ENCODE measurements at regions not wholly inside any gene's neighbourhood (a gene's known extent, or its start where the extent isn't known, plus 50 kb on each side); places are given as distances from the start of the nearest gene placed in this dataset.

DNA sequence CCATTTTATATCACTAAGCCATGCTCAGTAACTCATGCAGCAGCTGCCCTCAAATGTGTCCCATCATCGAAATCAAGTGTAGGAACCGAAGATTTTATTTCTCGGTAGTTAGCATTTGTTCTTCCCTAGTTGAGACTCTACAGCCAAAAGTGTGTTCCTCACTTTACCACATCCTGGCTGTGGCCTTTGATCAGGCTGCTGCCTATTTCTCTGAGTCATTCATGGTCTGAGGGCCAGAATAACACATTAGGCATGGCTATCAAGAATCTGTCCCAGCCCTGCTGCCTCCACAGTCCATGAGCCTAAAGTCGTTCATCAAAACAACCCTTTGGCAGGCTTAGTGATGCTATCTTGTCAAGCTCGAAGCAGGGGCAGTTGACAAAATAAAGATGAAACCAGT is 300.1 kb downstream of the TDRD15 start:
- no peak for DNase-seq (ENCODE audit: low read depth, low spot score)
- no peaks in the 10 kb centered on the region for H3K27me3 ChIP-seq (ENCODE audit: control insufficient read depth, insufficient read depth, low read length)
- no peaks in the 10 kb centered on the region for H3K36me3 ChIP-seq (ENCODE audit: control insufficient read depth, insufficient read depth, low read length)
- no peak overlapping the region for H3K27ac ChIP-seq (ENCODE audit: low read length)
- no peak overlapping the region for H3K4me3 ChIP-seq (ENCODE audit: low read length)
- no peaks in the 10 kb centered on the region for H3K9me3 ChIP-seq (ENCODE audit: control insufficient read depth, insufficient read depth, low read length)
- H3K4me1 ChIP-seq (ENCODE audit: control insufficient read depth, insufficient read depth, low read length), result no peaks in the 10 kb centered on the region
- no CpG with 5 or more reads among the region's 5 CpGs for WGBS (ENCODE audit: insufficient coverage, insufficient read length)

- no peaks in the 10 kb centered on the region for H3K36me3 ChIP-seq (ENCODE audit: control insufficient read depth, insufficient read depth, low read length)
- H3K9me3 ChIP-seq (ENCODE audit: control insufficient read depth, insufficient read depth, low read length), result no peaks in the 10 kb centered on the region
- no peak overlapping the region for H3K27ac ChIP-seq (ENCODE audit: low read length)
- no peak overlapping the region for H3K4me3 ChIP-seq (ENCODE audit: low read length)
- H3K27me3 ChIP-seq (ENCODE audit: control insufficient read depth, insufficient read depth, low read length), result no peaks in the 10 kb centered on the region
- H3K4me1 ChIP-seq (ENCODE audit: control insufficient read depth, insufficient read depth, low read length), result no peaks in the 10 kb centered on the region
- no CpG with 5 or more reads among the region's 4 CpGs for WGBS (ENCODE audit: insufficient coverage, insufficient read length)
- DNase-seq (ENCODE audit: low read depth, low spot score), result no peak
Observed at GRCh38 chr2:21424375-21424774, 300.6 kb downstream of the TDRD15 start.

DNA sequence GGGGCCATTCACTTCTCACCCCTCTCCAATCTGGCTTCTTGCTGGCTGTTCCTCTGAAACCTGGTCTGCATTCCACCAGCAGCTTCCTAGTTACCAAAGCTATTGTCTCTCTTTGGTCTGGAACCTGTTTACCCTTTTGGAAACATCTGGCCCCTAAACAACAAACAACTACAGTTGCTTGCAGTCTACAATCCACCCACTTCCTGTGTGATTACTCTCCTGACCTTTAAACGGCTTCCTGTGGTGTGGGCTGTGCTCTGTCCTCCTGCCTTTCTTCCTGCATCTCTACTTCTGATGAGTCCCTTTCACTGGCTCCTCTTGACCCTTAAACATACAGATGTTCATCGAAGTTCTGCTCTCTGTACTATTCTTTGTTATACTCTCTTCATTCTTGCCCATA is 303.8 kb downstream of the TDRD15 start:
- Histone ChIP-seq H3K9me3 (ENCODE audit: control insufficient read depth, insufficient read depth, low read length) (no peaks in the 10 kb centered on the region), H3K27ac (ENCODE audit: low read length) (no peak overlapping the region), H3K4me3 (ENCODE audit: low read length) (no peak overlapping the region), H3K36me3 (ENCODE audit: control insufficient read depth, insufficient read depth, low read length) (no peaks in the 10 kb centered on the region), H3K4me1 (ENCODE audit: control insufficient read depth, insufficient read depth, low read length) (no peaks in the 10 kb centered on the region), H3K27me3 (ENCODE audit: control insufficient read depth, insufficient read depth, low read length) (no peaks in the 10 kb centered on the region)
- no peak for DNase-seq (ENCODE audit: low read depth, low spot score)
- WGBS (ENCODE audit: insufficient coverage, insufficient read length), result no CpG with 5 or more reads among the region's 2 CpGs

DNA sequence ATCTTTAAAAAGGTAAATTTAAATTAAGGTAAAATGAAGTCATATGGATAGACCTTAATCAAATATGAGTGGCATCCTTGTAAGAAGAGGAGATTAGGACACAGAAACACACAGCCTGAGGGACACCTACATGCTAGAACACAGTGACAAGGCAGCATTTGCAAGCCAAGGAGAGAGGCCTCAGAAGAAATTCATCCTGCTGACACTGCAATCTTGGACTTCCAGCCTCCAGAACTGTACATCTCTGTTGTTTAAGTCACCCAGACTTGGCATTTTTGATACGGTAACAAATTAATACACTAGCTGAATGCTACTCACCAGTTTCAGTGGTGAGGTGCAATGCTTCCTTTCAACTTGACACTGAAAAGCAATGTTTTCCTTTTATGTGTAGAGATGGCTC is 305.0 kb downstream of the TDRD15 start:
- DNase-seq (ENCODE audit: low read depth, low spot score), result no peak
- H3K27me3 ChIP-seq (ENCODE audit: control insufficient read depth, insufficient read depth, low read length), result no peaks in the 10 kb centered on the region
- H3K4me1 ChIP-seq (ENCODE audit: control insufficient read depth, insufficient read depth, low read length), result no peaks in the 10 kb centered on the region
- H3K36me3 ChIP-seq (ENCODE audit: control insufficient read depth, insufficient read depth, low read length), result no peaks in the 10 kb centered on the region
- WGBS (ENCODE audit: insufficient coverage, insufficient read length), result no CpG with 5 or more reads among the region's 1 CpG
- H3K9me3 ChIP-seq (ENCODE audit: control insufficient read depth, insufficient read depth, low read length), result no peaks in the 10 kb centered on the region
- H3K27ac ChIP-seq (ENCODE audit: low read length), result no peak overlapping the region
- no peak overlapping the region for H3K4me3 ChIP-seq (ENCODE audit: low read length)

DNA sequence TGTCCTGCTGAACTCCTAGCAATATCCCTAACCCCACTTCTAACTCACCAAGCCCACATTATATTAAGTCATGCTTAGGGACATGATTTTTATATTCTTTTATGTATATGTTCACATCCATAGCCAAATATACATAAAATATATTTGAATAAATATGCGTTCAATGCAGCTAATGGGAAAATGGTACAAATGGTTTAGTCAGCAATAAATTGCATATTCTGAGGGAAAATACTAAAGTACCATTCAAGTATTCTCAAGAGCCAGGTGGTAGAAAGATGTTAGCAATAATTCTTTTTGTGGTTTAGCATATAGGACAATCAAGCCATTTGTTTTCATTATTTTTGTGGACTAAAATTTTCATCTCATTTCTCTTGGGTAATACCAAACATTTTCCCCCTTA is 306.0 kb downstream of the TDRD15 start:
- Histone ChIP-seq H3K36me3 (ENCODE audit: control insufficient read depth, insufficient read depth, low read length) (no peaks in the 10 kb centered on the region), H3K4me3 (ENCODE audit: low read length) (no peak overlapping the region), H3K27me3 (ENCODE audit: control insufficient read depth, insufficient read depth, low read length) (no peaks in the 10 kb centered on the region), H3K4me1 (ENCODE audit: control insufficient read depth, insufficient read depth, low read length) (no peaks in the 10 kb centered on the region), H3K9me3 (ENCODE audit: control insufficient read depth, insufficient read depth, low read length) (no peaks in the 10 kb centered on the region), H3K27ac (ENCODE audit: low read length) (no peak overlapping the region)
- DNase-seq (ENCODE audit: low read depth, low spot score), result no peak
- WGBS (ENCODE audit: insufficient coverage, insufficient read length), result no CpG with 5 or more reads among the region's 1 CpG

GRCh38 chr2:21431078-21431477 is 307.3 kb downstream of the TDRD15 start:
- no peak overlapping the region for H3K27ac ChIP-seq (ENCODE audit: low read length)
- no CpG with 5 or more reads among the region's 5 CpGs for WGBS (ENCODE audit: insufficient coverage, insufficient read length)
- H3K9me3 ChIP-seq (ENCODE audit: control insufficient read depth, insufficient read depth, low read length), result no peaks in the 10 kb centered on the region
- no peak for DNase-seq (ENCODE audit: low read depth, low spot score)
- no peaks in the 10 kb centered on the region for H3K27me3 ChIP-seq (ENCODE audit: control insufficient read depth, insufficient read depth, low read length)
- no peaks in the 10 kb centered on the region for H3K4me1 ChIP-seq (ENCODE audit: control insufficient read depth, insufficient read depth, low read length)
- no peak overlapping the region for H3K4me3 ChIP-seq (ENCODE audit: low read length)
- H3K36me3 ChIP-seq (ENCODE audit: control insufficient read depth, insufficient read depth, low read length), result no peaks in the 10 kb centered on the region

DNA sequence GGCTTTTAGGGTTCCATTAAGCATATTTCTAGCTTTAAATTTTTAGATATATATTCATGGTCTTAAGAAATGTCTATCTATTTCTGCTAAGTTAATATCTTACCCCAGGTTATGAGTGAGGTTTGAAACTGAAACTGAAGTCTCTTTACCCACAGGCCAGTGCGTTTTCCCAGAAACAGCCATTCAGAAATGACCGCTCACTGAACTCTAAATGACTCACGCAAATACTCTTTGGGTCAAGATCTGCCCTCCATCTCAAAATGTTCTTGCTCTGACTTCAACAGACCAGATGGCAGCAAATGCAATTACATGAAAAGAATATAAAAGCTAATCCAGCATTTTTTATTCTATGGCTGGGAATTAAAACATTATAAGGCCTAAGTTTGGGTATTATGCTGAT is 315.2 kb downstream of the TDRD15 start:
- Histone ChIP-seq H3K36me3 (ENCODE audit: control insufficient read depth, insufficient read depth, low read length) (no peaks in the 10 kb centered on the region), H3K4me3 (ENCODE audit: low read length) (no peak overlapping the region), H3K27me3 (ENCODE audit: control insufficient read depth, insufficient read depth, low read length) (no peaks in the 10 kb centered on the region), H3K9me3 (ENCODE audit: control insufficient read depth, insufficient read depth, low read length) (no peaks in the 10 kb centered on the region), H3K27ac (ENCODE audit: low read length) (no peak overlapping the region), H3K4me1 (ENCODE audit: control insufficient read depth, insufficient read depth, low read length) (no peaks in the 10 kb centered on the region)
- WGBS (ENCODE audit: insufficient coverage, insufficient read length), result no CpG with 5 or more reads among the region's 3 CpGs
- DNase-seq (ENCODE audit: low read depth, low spot score), result no peak

GRCh38 chr2:21441442-21441841 is 317.7 kb downstream of the TDRD15 start:
- H3K27ac ChIP-seq (ENCODE audit: low read length), result no peak overlapping the region
- no peak for DNase-seq (ENCODE audit: low read depth, low spot score)
- no CpG with 5 or more reads among the region's 7 CpGs for WGBS (ENCODE audit: insufficient coverage, insufficient read length)
- H3K4me3 ChIP-seq (ENCODE audit: low read length), result no peak overlapping the region
- H3K36me3 ChIP-seq (ENCODE audit: control insufficient read depth, insufficient read depth, low read length), result no peaks in the 10 kb centered on the region
- no peaks in the 10 kb centered on the region for H3K4me1 ChIP-seq (ENCODE audit: control insufficient read depth, insufficient read depth, low read length)
- no peaks in the 10 kb centered on the region for H3K27me3 ChIP-seq (ENCODE audit: control insufficient read depth, insufficient read depth, low read length)
- no peaks in the 10 kb centered on the region for H3K9me3 ChIP-seq (ENCODE audit: control insufficient read depth, insufficient read depth, low read length)

DNA sequence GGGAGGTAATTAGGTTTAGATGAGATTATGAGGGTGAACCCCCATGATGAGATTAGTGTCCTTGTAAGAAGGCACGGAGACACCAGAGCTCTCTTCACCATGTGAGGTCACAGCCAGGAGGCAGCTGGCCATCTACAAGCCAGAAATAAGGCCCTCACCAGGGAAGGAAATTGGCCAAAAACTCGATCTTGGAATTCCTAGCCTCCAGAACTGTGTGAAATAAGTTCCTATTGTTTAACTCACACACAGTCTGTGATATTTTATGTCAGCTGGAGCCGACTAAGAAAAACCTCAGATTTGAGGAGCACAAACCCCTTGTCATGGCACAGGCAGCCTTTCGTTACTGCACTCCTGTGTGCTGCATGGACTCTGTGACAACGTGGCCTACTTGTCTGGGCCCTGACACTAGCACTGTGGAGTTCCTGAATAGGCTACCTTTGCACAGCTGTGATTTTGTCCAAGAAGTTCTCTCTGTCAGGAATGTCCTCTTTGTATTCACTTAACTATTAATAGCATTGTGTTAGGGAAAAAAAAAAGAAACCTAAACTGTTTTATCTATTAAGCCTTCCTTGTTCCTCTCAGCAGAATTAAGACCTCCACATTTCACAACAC is 319.8 kb downstream of the TDRD15 start:
- WGBS (ENCODE audit: insufficient coverage, insufficient read length), result no CpG with 5 or more reads among the region's 5 CpGs
- Histone ChIP-seq H3K4me1 (ENCODE audit: control insufficient read depth, insufficient read depth, low read length) (no peaks in the 10 kb centered on the region), H3K9me3 (ENCODE audit: control insufficient read depth, insufficient read depth, low read length) (no peaks in the 10 kb centered on the region), H3K4me3 (ENCODE audit: low read length) (no peak overlapping the region), H3K36me3 (ENCODE audit: control insufficient read depth, insufficient read depth, low read length) (no peaks in the 10 kb centered on the region), H3K27me3 (ENCODE audit: control insufficient read depth, insufficient read depth, low read length) (no peaks in the 10 kb centered on the region), H3K27ac (ENCODE audit: low read length) (no peak overlapping the region)
- no peak for DNase-seq (ENCODE audit: low read depth, low spot score)

- Histone ChIP-seq H3K4me3 (ENCODE audit: low read length) (no peak overlapping the region), H3K27me3 (ENCODE audit: control insufficient read depth, insufficient read depth, low read length) (no peaks in the 10 kb centered on the region), H3K4me1 (ENCODE audit: control insufficient read depth, insufficient read depth, low read length) (peaks cover 8% of the 10 kb centered on the region; the same call in 1 of the 2 replicates), H3K36me3 (ENCODE audit: control insufficient read depth, insufficient read depth, low read length) (no peaks in the 10 kb centered on the region), H3K9me3 (ENCODE audit: control insufficient read depth, insufficient read depth, low read length) (no peaks in the 10 kb centered on the region), H3K27ac (ENCODE audit: low read length) (no peak overlapping the region)
- no peak for DNase-seq (ENCODE audit: low read depth, low spot score)
- WGBS (ENCODE audit: insufficient coverage, insufficient read length), result no CpG with 5 or more reads among the region's 4 CpGs
Observed at GRCh38 chr2:21449881-21450280, 326.1 kb downstream of the TDRD15 start.

DNA sequence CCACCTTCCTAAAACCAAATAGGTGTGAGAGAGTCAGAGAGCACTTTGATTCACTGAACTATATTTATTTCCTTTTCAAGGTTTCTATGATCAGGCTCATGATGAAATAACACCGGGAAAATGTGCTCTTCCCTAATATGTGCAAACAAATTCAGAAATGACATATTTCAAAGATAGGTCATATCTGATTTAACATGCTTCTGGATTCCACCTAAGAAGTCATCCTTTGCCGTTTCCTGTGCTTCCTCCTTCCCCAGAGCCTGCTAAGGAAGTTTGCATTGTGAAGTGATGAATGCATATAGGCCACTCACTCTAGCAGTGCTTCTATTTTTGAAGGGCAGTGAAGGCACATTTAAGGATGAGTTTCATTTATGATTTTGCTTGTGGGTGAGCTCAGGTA is 327.6 kb downstream of the TDRD15 start:
- DNase-seq (ENCODE audit: low read depth, low spot score), result no peak
- no peak overlapping the region for H3K27ac ChIP-seq (ENCODE audit: low read length)
- H3K9me3 ChIP-seq (ENCODE audit: control insufficient read depth, insufficient read depth, low read length), result no peaks in the 10 kb centered on the region
- no peaks in the 10 kb centered on the region for H3K27me3 ChIP-seq (ENCODE audit: control insufficient read depth, insufficient read depth, low read length)
- peaks cover 8% of the 10 kb centered on the region; the same call in 1 of the 2 replicates for H3K4me1 ChIP-seq (ENCODE audit: control insufficient read depth, insufficient read depth, low read length)
- no CpG with 5 or more reads among the region's 2 CpGs for WGBS (ENCODE audit: insufficient coverage, insufficient read length)
- no peaks in the 10 kb centered on the region for H3K36me3 ChIP-seq (ENCODE audit: control insufficient read depth, insufficient read depth, low read length)
- H3K4me3 ChIP-seq (ENCODE audit: low read length), result no peak overlapping the region

Measured in iPS DF 6.9 (cell line).